IPS-15b (cell line): ENCODE measurements at regions not wholly inside any gene's neighbourhood (a gene's known extent, or its start where the extent isn't known, plus 50 kb on each side); places are given as distances from the start of the nearest gene placed in this dataset.

Experiments
- H3K27me3 ChIP-seq: one replicate; pipeline ENCODE4 v1.6.1; 2013; ENCODE audit warnings: low read length; ENCODE audit not compliant: control insufficient read depth, insufficient read depth
- H3K36me3 ChIP-seq: one replicate; pipeline ENCODE4 v1.6.1; 2013; ENCODE audit warnings: low read length; ENCODE audit not compliant: control insufficient read depth, insufficient read depth
- H3K4me1 ChIP-seq: one replicate; pipeline ENCODE4 v1.6.1; 2013; ENCODE audit warnings: mild to moderate bottlenecking, low read length; ENCODE audit not compliant: control insufficient read depth, insufficient read depth
- H3K4me3 ChIP-seq: one replicate; pipeline ENCODE4 v1.5.1; 2013; ENCODE audit warnings: low read depth, low read length
- H3K9ac ChIP-seq: one replicate; pipeline ENCODE4 v1.6.1; 2013; ENCODE audit warnings: low read depth, mild to moderate bottlenecking, low read length
- H3K9me3 ChIP-seq: one replicate; pipeline ENCODE4 v1.6.1; 2013; ENCODE audit warnings: mild to moderate bottlenecking, low read length; ENCODE audit not compliant: control insufficient read depth, insufficient read depth

- Histone ChIP-seq H3K9ac (no peak overlapping the region), H3K9me3 (no peaks in the 10 kb centered on the region), H3K4me3 (no peak overlapping the region), H3K27me3 (peaks cover 41% of the 10 kb centered on the region), H3K4me1 (no peaks in the 10 kb centered on the region), H3K36me3 (no peaks in the 10 kb centered on the region)
Observed at GRCh38 chr6:40799296-40800140, 212.4 kb upstream of the LRFN2 start.

- Histone ChIP-seq H3K4me1 (no peaks in the 10 kb centered on the region), H3K4me3 (no peak overlapping the region), H3K9me3 (no peaks in the 10 kb centered on the region), H3K27me3 (peaks cover 41% of the 10 kb centered on the region), H3K9ac (no peak overlapping the region), H3K36me3 (no peaks in the 10 kb centered on the region)
Observed at GRCh38 chr6:40798069-40798770, 211.1 kb upstream of the LRFN2 start.

GRCh38 chr6:40796260-40797221, 209.4 kb upstream of the LRFN2 start:
- peaks cover 41% of the 10 kb centered on the region for H3K27me3 ChIP-seq
- no peak overlapping the region for H3K4me3 ChIP-seq
- no peaks in the 10 kb centered on the region for H3K4me1 ChIP-seq
- H3K9me3 ChIP-seq: no peaks in the 10 kb centered on the region
- H3K36me3 ChIP-seq: no peaks in the 10 kb centered on the region
- H3K9ac ChIP-seq: no peak overlapping the region

- H3K9me3 ChIP-seq: no peaks in the 10 kb centered on the region
- peaks cover 34% of the 10 kb centered on the region for H3K27me3 ChIP-seq
- H3K4me3 ChIP-seq: no peak overlapping the region
- no peaks in the 10 kb centered on the region for H3K4me1 ChIP-seq
- no peaks in the 10 kb centered on the region for H3K36me3 ChIP-seq
- H3K9ac ChIP-seq: no peak overlapping the region
Observed at GRCh38 chr6:40794586-40794985, 207.4 kb upstream of the LRFN2 start.

GRCh38 chr6:40792183-40792582, 205.0 kb upstream of the LRFN2 start:
- H3K36me3 ChIP-seq: no peaks in the 10 kb centered on the region
- peaks cover 14% of the 10 kb centered on the region for H3K27me3 ChIP-seq
- no peak overlapping the region for H3K4me3 ChIP-seq
- H3K9ac ChIP-seq: no peak overlapping the region
- H3K4me1 ChIP-seq: no peaks in the 10 kb centered on the region
- H3K9me3 ChIP-seq: no peaks in the 10 kb centered on the region

GRCh38 chr6:40791004-40791403, 203.8 kb upstream of the LRFN2 start:
- Histone ChIP-seq H3K36me3 (no peaks in the 10 kb centered on the region), H3K4me1 (no peaks in the 10 kb centered on the region), H3K9me3 (no peaks in the 10 kb centered on the region), H3K4me3 (no peak overlapping the region), H3K27me3 (peaks cover 5% of the 10 kb centered on the region), H3K9ac (no peak overlapping the region)

- Histone ChIP-seq H3K4me1 (no peaks in the 10 kb centered on the region), H3K9ac (no peak overlapping the region)
Observed at GRCh38 chr6:40788661-40789655, 201.8 kb upstream of the LRFN2 start.

GRCh38 chr6:40782355-40782754, 195.2 kb upstream of the LRFN2 start:
- H3K9me3 ChIP-seq: no peaks in the 10 kb centered on the region
- no peak overlapping the region for H3K4me3 ChIP-seq
- no peak overlapping the region for H3K9ac ChIP-seq
- no peaks in the 10 kb centered on the region for H3K27me3 ChIP-seq
- H3K36me3 ChIP-seq: no peaks in the 10 kb centered on the region
- no peaks in the 10 kb centered on the region for H3K4me1 ChIP-seq

More at GRCh38 chr6:40788661-40789655, 201.8 kb upstream of the LRFN2 start:
- no peaks in the 10 kb centered on the region for H3K27me3 ChIP-seq
- no peaks in the 10 kb centered on the region for H3K9me3 ChIP-seq
- H3K36me3 ChIP-seq: no peaks in the 10 kb centered on the region
- no peak overlapping the region for H3K4me3 ChIP-seq

- no peaks in the 10 kb centered on the region for H3K4me1 ChIP-seq
- H3K36me3 ChIP-seq: no peaks in the 10 kb centered on the region
- no peaks in the 10 kb centered on the region for H3K9me3 ChIP-seq
- no peak overlapping the region for H3K9ac ChIP-seq
- H3K27me3 ChIP-seq: no peaks in the 10 kb centered on the region
- no peak overlapping the region for H3K4me3 ChIP-seq
Observed at GRCh38 chr6:40780637-40781036, 193.5 kb upstream of the LRFN2 start.

GRCh38 chr6:40779409-40779808, 192.2 kb upstream of the LRFN2 start:
- H3K4me3 ChIP-seq: no peak overlapping the region
- no peak overlapping the region for H3K9ac ChIP-seq
- no peaks in the 10 kb centered on the region for H3K36me3 ChIP-seq
- no peaks in the 10 kb centered on the region for H3K27me3 ChIP-seq
- H3K4me1 ChIP-seq: no peaks in the 10 kb centered on the region
- H3K9me3 ChIP-seq: no peaks in the 10 kb centered on the region
